AG10803 (cell line): ENCODE measurements at regions not wholly inside any gene's neighbourhood (a gene's known extent, or its start where the extent isn't known, plus 50 kb on each side); places are given as distances from the start of the nearest gene placed in this dataset.

Experiments used
- DNase-seq: peaks from one replicate; pipeline ENCODE4 v3.0.0; 2010; ENCODE audit warnings: low read depth
- H3K4me3 ChIP-seq: 2 replicates; pipeline ENCODE4 v1.5.1; 2011; ENCODE audit warnings: mild to moderate bottlenecking, low read length, control low read depth
- CTCF ChIP-seq: conservative IDR thresholded peaks from 2 replicates; pipeline ENCODE4 v1.5.1; 2011; ENCODE audit warnings: mild to moderate bottlenecking, low read length, control low read depth, inconsistent platforms

GRCh38 chr12:67854351-67854750 is 134.9 kb upstream of the IFNG-AS1 start:
- no peak for TF ChIP-seq CTCF
- DNase-seq, result no peak
- H3K4me3 ChIP-seq, result no peak overlapping the region

GRCh38 chr12:67855103-67855502 is 134.1 kb upstream of the IFNG-AS1 start:
- no peak for DNase-seq
- H3K4me3 ChIP-seq, result no peak overlapping the region
- no peak for TF ChIP-seq CTCF

- no peak for DNase-seq
- TF ChIP-seq CTCF, result no peak
- no peak overlapping the region for H3K4me3 ChIP-seq
These were observed 118.0 kb upstream of the IFNG-AS1 start for GRCh38 chr12:67871231-67871630.

GRCh38 chr12:67873355-67873754 is 115.9 kb upstream of the IFNG-AS1 start:
- TF ChIP-seq CTCF, result no peak
- DNase-seq, result no peak
- H3K4me3 ChIP-seq, result no peak overlapping the region

GRCh38 chr12:67876305-67876915 is 112.8 kb upstream of the IFNG-AS1 start:
- DNase-seq, result no peak
- no peak for TF ChIP-seq CTCF
- no peak overlapping the region for H3K4me3 ChIP-seq

GRCh38 chr12:67877727-67878126 is 111.5 kb upstream of the IFNG-AS1 start:
- DNase-seq, result no peak
- TF ChIP-seq CTCF, result no peak
- H3K4me3 ChIP-seq, result no peak overlapping the region

GRCh38 chr12:67879937-67880336 is 109.3 kb upstream of the IFNG-AS1 start:
- DNase-seq, result no peak
- TF ChIP-seq CTCF, result no peak
- no peak overlapping the region for H3K4me3 ChIP-seq
